Smooth muscle cell (in vitro differentiated cells): ENCODE measurements at regions not wholly inside any gene's neighbourhood (a gene's known extent, or its start where the extent isn't known, plus 50 kb on each side); places are given as distances from the start of the nearest gene placed in this dataset.

ENCODE experiments used
- DNase-seq: peaks from one replicate; lab custom pipeline; 2025; ENCODE audit not compliant: unreplicated experiment; lab: John Stamatoyannopoulos, UW
- H2AFZ ChIP-seq: fragments of 200-600 bp; sonication (generic); 2 replicates; pipeline ENCODE4 v1.6.0; 2016; ENCODE audit warnings: antibody characterized with exemption, low read depth, mild to moderate bottlenecking
- H3F3A ChIP-seq: fragments of 200-600 bp; sonication (generic); 2 replicates; pipeline ENCODE4 v1.6.0; 2017; ENCODE audit warnings: antibody characterized with exemption, low read depth
- H3K27ac ChIP-seq: fragments of 200-600 bp; sonication (generic); 2 replicates; pipeline ENCODE4 v1.5.1; 2016; ENCODE audit warnings: low read depth, mild to moderate bottlenecking
- H3K27me3 ChIP-seq: fragments of 200-600 bp; sonication (generic); 2 replicates; pipeline ENCODE4 v1.6.1; 2016; ENCODE audit warnings: low read depth, mild to moderate bottlenecking
- H3K36me3 ChIP-seq: fragments of 200-600 bp; sonication (generic); 2 replicates; pipeline ENCODE4 v1.5.1; 2016; ENCODE audit warnings: low read depth
- H3K4me1 ChIP-seq: fragments of 200-600 bp; sonication (generic); 2 replicates; pipeline ENCODE4 v1.5.1; 2016; ENCODE audit warnings: low read depth
- H3K4me2 ChIP-seq: fragments of 200-600 bp; sonication (generic); 2 replicates; pipeline ENCODE4 v1.6.0; 2016; ENCODE audit warnings: mild to moderate bottlenecking
- H3K4me3 ChIP-seq: fragments of 200-600 bp; sonication (generic); 2 replicates; pipeline ENCODE4 v1.5.1; 2016; ENCODE audit warnings: mild to moderate bottlenecking
- H3K79me2 ChIP-seq: fragments of 200-600 bp; sonication (generic); 2 replicates; pipeline ENCODE4 v1.6.0; 2016; ENCODE audit warnings: low read depth, mild to moderate bottlenecking
- H3K9ac ChIP-seq: fragments of 200-600 bp; sonication (generic); 2 replicates; pipeline ENCODE4 v1.6.0; 2016; ENCODE audit warnings: low read depth
- H3K9me3 ChIP-seq: fragments of 200-600 bp; sonication (generic); replicated peaks from 2 replicates; pipeline ENCODE4 v1.5.1; 2016; ENCODE audit warnings: low read depth
- H4K20me1 ChIP-seq: fragments of 200-600 bp; sonication (generic); 2 replicates; pipeline ENCODE4 v1.6.0; 2016; ENCODE audit warnings: low read depth
- CTCF ChIP-seq: fragments of 200-600 bp; sonication (generic); IDR thresholded peaks from 2 replicates; pipeline ENCODE4 v1.5.1; 2017; ENCODE audit warnings: borderline replicate concordance, mild to moderate bottlenecking, antibody characterized with exemption; ENCODE audit not compliant: insufficient read depth, poor library complexity, severe bottlenecking
- WGBS: methylation state at CpG from one replicate; pipeline ENCODE4 v1.1.7; 2016; ENCODE audit warnings: low lambda C conversion rate; 5-methylcytosine and 5-hydroxymethylcytosine counted together

- 89% methylated on average over 15 of the region's 15 CpGs for WGBS
- Histone ChIP-seq H3K9me3 (no peaks in the 10 kb centered on the region), H3K27me3 (peaks cover 3% of the 10 kb centered on the region), H3K4me3 (no peak overlapping the region), H3F3A (no peaks in the 10 kb centered on the region), H3K9ac (no peak overlapping the region), H3K36me3 (no peaks in the 10 kb centered on the region), H3K79me2 (no peaks in the 10 kb centered on the region), H3K27ac (no peak overlapping the region), H3K4me1 (no peaks in the 10 kb centered on the region), H3K4me2 (no peak overlapping the region), H2AFZ (no peak overlapping the region), H4K20me1 (no peaks in the 10 kb centered on the region)
- no peak for DNase-seq
- no peak for TF ChIP-seq CTCF
These were observed 57.1 kb upstream of the ITPRID1 start for GRCh38 chr7:31456646-31457368.

- Histone ChIP-seq H3K36me3 (no peaks in the 10 kb centered on the region), H4K20me1 (no peaks in the 10 kb centered on the region), H3F3A (no peaks in the 10 kb centered on the region), H3K4me3 (no peak overlapping the region), H3K9me3 (no peaks in the 10 kb centered on the region), H3K4me1 (no peaks in the 10 kb centered on the region), H3K79me2 (no peaks in the 10 kb centered on the region), H3K27ac (no peak overlapping the region), H3K9ac (no peak overlapping the region), H3K27me3 (peaks cover under 1% of the 10 kb centered on the region), H3K4me2 (no peak overlapping the region), H2AFZ (no peak overlapping the region)
- no peak for DNase-seq
- TF ChIP-seq CTCF = no peak
- WGBS = 89% methylated on average over 5 of the region's 5 CpGs
These were observed 56.3 kb upstream of the ITPRID1 start for GRCh38 chr7:31457551-31457950.

- no peak overlapping the region for H3K4me2 ChIP-seq
- no peak overlapping the region for H3K27ac ChIP-seq
- no peaks in the 10 kb centered on the region for H3K79me2 ChIP-seq
- DNase-seq = no peak
- no peak overlapping the region for H3K9ac ChIP-seq
- H3K9me3 ChIP-seq = no peaks in the 10 kb centered on the region
- no peaks in the 10 kb centered on the region for H3K27me3 ChIP-seq
- no peaks in the 10 kb centered on the region for H3K36me3 ChIP-seq
- H3F3A ChIP-seq = no peaks in the 10 kb centered on the region
- no peaks in the 10 kb centered on the region for H3K4me1 ChIP-seq
- H2AFZ ChIP-seq = no peak overlapping the region
- 85% methylated on average over 4 of the region's 4 CpGs for WGBS
- H3K4me3 ChIP-seq = no peak overlapping the region
- H4K20me1 ChIP-seq = no peaks in the 10 kb centered on the region
- TF ChIP-seq CTCF = no peak
These were observed 55.7 kb upstream of the ITPRID1 start for GRCh38 chr7:31458203-31458602.

GRCh38 chr7:31462636-31463035 is 51.3 kb upstream of the ITPRID1 start:
- no peaks in the 10 kb centered on the region for H4K20me1 ChIP-seq
- H3K9ac ChIP-seq = no peak overlapping the region
- no peaks in the 10 kb centered on the region for H3F3A ChIP-seq
- H3K27me3 ChIP-seq = peaks cover 7% of the 10 kb centered on the region
- no peaks in the 10 kb centered on the region for H3K4me1 ChIP-seq
- H3K36me3 ChIP-seq = no peaks in the 10 kb centered on the region
- no peaks in the 10 kb centered on the region for H3K9me3 ChIP-seq
- no peak overlapping the region for H3K4me3 ChIP-seq
- no peak overlapping the region for H2AFZ ChIP-seq
- no peak overlapping the region for H3K4me2 ChIP-seq
- no peak overlapping the region for H3K27ac ChIP-seq
- H3K79me2 ChIP-seq = no peaks in the 10 kb centered on the region
- no peak for DNase-seq
- 96% methylated on average over 3 of the region's 3 CpGs for WGBS
- TF ChIP-seq CTCF = no peak
